Erythroblast (primary cell): ENCODE measurements at regions not wholly inside any gene's neighbourhood (a gene's known extent, or its start where the extent isn't known, plus 50 kb on each side); places are given as distances from the start of the nearest gene placed in this dataset.

Source experiments
- GATA1 ChIP-seq: IDR thresholded peaks from 2 replicates; pipeline ENCODE4 v1.6.1; 2011; ENCODE audit warnings: low read depth, mild to moderate bottlenecking, control low read depth, low read length, moderate library complexity
- POLR2A ChIP-seq: IDR thresholded peaks from 2 replicates; pipeline ENCODE4 v1.6.1; 2011; ENCODE audit warnings: mild to moderate bottlenecking, low read length

DNA sequence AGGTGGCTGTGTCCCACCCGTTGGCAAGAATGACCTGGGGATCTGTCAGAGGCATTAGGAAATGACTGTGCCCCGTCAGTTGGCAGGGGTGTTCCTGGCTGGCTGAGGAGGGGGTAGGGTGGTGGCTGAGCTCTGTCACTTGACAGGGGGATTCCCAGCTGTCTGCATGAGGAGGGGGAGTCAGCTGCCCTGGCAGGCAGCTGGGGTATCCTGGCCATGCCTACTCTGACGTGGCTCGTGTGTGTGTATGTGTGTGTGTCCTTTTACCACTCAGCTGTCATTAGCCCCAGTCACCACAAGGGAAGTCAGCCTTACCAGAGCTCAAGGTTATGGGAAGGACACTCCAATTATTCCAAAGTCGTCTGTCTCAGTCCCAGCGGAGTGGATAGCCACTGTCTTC is 93.2 kb downstream of the EFNB1 start:
- no peak for TF ChIP-seq POLR2A
- TF ChIP-seq GATA1 = no peak
